ENCODE measurements at regions not wholly inside any gene's neighbourhood (a gene's known extent, or its start where the extent isn't known, plus 50 kb on each side); places are given as distances from the start of the nearest gene placed in this dataset.

DNA sequence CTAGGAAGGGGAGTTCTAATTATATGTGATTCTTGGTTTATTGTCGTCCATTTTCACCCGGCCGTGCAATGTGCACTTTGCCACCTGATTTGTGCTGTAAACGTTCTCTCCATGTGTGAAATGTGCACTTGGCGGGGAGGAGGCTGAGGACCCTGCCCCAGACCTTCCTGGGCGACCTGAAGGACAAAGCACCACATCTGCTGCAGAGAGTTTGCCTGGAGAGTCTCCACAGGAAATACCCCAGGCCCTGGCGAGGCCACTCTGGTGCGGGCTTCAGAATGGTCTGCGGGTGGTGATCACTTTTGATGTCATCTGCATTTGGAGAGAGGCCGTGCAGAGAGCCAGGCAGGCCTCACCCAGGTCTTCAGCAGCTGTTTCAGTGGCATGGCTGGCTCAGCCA lies 224.7 kb downstream of the BRD1 start (continued):
- TF ChIP-seq YY1 (IDR thresholded peaks at IDR 0.05; ENCODE audit: extremely low read depth, insufficient replicate concordance, low read depth, low read length) (no peak), JUND (IDR thresholded peaks at IDR 0.05) (no peak), POLR2AphosphoS5 (IDR thresholded peaks at IDR 0.05; ENCODE audit: low read depth, low read length) (no peak), SIN3A (IDR thresholded peaks at IDR 0.05; ENCODE audit: low read depth) (no peak)
- TF ChIP-seq, protein P1, sequence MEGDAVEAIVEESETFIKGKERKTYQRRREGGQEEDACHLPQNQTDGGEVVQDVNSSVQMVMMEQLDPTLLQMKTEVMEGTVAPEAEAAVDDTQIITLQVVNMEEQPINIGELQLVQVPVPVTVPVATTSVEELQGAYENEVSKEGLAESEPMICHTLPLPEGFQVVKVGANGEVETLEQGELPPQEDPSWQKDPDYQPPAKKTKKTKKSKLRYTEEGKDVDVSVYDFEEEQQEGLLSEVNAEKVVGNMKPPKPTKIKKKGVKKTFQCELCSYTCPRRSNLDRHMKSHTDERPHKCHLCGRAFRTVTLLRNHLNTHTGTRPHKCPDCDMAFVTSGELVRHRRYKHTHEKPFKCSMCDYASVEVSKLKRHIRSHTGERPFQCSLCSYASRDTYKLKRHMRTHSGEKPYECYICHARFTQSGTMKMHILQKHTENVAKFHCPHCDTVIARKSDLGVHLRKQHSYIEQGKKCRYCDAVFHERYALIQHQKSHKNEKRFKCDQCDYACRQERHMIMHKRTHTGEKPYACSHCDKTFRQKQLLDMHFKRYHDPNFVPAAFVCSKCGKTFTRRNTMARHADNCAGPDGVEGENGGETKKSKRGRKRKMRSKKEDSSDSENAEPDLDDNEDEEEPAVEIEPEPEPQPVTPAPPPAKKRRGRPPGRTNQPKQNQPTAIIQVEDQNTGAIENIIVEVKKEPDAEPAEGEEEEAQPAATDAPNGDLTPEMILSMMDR (IDR thresholded peaks at IDR 0.05 in 2 of 3, conservative IDR thresholded peaks at IDR 0.05 in 1 of 3; ENCODE audit: borderline replicate concordance in 1 of 3, insufficient read depth in 1 of 3, low read depth in 2 of 3, low read length in 2 of 3): no peak

DNA sequence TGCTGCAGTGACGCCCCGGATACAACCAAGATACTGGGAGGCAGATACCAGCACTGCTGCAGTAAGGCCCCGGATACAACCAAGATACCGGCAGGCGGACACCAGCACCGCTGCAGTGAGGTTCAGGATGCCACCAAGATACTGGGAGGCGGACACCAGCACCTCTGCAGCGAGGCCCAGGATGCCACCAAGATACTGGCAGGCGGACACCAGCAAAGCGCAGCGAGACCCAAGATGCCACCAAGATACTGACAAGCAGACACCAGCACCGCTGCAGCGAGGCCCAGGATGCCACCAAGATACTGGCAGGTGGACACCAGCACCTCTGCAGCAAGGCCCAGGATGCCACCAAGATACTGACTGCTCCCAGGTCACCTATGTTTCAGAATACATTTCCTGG lies 225.2 kb downstream of the BRD1 start:
- Histone ChIP-seq H3K4me3 (replicated peaks in 1 of 2; ENCODE audit: low read depth in 1 of 2, low read length in 2 of 2) (no peak overlapping the region), H3K36me3 (ENCODE audit: control insufficient read depth in 1 of 2, insufficient read depth in 2 of 2, low read length in 2 of 2) (0 out of 4 replicates have a peak, but pooled peaks cover 0 to 4% of the 10 kb centered on the region in 2 experiments), H3K9me2 (ENCODE audit: insufficient read depth) (no peaks in the 10 kb centered on the region), H3K4me2 (ENCODE audit: low read length) (no peak overlapping the region), H4K20me1 (ENCODE audit: insufficient read depth) (no peaks in the 10 kb centered on the region), H3K4me1 (ENCODE audit: control insufficient read depth in 1 of 2, insufficient read depth in 2 of 2, low read length in 2 of 2) (no peaks in the 10 kb centered on the region), H3K27ac (ENCODE audit: low read depth, low read length) (no peak overlapping the region), H2AFZ (ENCODE audit: low read depth, low read length, poor library complexity, severe bottlenecking) (no peak overlapping the region), H3K79me2 (ENCODE audit: insufficient read depth, low read length) (peaks cover 78% of the 10 kb centered on the region), H3K9ac (ENCODE audit: low read length) (no peak overlapping the region), H3K27me3 (ENCODE audit: insufficient read depth, low read length) (no peaks in the 10 kb centered on the region), H3K9me3 (ENCODE audit: control insufficient read depth in 1 of 2, insufficient read depth in 1 of 2, low read depth in 1 of 2, low read length in 2 of 2) (no peaks in the 10 kb centered on the region)
- ATAC-seq (no peak), DNase-seq (ENCODE audit: low read depth, low spot score) (no peak)
- ChIA-PET CTCF (no interaction called here), POLR2A (no interaction called here), RAD21 (ENCODE audit: low non-redundant PET in 1 of 2, low total read pairs in 2 of 2, uncharacterized antibody in 2 of 2, unreplicated experiment in 2 of 2) (no interaction called here)
- no TSS peak for BruUV-seq (replicated peaks)
- intact Hi-C loops (cut with micrococcal nuclease): no loop called here
- TF ChIP-seq, protein P2, sequence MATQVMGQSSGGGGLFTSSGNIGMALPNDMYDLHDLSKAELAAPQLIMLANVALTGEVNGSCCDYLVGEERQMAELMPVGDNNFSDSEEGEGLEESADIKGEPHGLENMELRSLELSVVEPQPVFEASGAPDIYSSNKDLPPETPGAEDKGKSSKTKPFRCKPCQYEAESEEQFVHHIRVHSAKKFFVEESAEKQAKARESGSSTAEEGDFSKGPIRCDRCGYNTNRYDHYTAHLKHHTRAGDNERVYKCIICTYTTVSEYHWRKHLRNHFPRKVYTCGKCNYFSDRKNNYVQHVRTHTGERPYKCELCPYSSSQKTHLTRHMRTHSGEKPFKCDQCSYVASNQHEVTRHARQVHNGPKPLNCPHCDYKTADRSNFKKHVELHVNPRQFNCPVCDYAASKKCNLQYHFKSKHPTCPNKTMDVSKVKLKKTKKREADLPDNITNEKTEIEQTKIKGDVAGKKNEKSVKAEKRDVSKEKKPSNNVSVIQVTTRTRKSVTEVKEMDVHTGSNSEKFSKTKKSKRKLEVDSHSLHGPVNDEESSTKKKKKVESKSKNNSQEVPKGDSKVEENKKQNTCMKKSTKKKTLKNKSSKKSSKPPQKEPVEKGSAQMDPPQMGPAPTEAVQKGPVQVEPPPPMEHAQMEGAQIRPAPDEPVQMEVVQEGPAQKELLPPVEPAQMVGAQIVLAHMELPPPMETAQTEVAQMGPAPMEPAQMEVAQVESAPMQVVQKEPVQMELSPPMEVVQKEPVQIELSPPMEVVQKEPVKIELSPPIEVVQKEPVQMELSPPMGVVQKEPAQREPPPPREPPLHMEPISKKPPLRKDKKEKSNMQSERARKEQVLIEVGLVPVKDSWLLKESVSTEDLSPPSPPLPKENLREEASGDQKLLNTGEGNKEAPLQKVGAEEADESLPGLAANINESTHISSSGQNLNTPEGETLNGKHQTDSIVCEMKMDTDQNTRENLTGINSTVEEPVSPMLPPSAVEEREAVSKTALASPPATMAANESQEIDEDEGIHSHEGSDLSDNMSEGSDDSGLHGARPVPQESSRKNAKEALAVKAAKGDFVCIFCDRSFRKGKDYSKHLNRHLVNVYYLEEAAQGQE (IDR thresholded peaks at IDR 0.05; ENCODE audit: low read depth): no peak
- TF ChIP-seq RAD21 (IDR thresholded peaks at IDR 0.05; ENCODE audit: low read depth) (no peak), YY1 (IDR thresholded peaks at IDR 0.05; ENCODE audit: extremely low read depth, insufficient replicate concordance, low read depth, low read length) (no peak), POLR2A (IDR thresholded peaks at IDR 0.05; ENCODE audit: borderline replicate concordance, extremely low read depth, insufficient read depth, insufficient read length) (no peak), EZH2phosphoT487 (IDR thresholded peaks at IDR 0.05; ENCODE audit: borderline replicate concordance) (no peak), SRF (IDR thresholded peaks at IDR 0.05; ENCODE audit: low read depth) (no peak), POLR2AphosphoS5 (IDR thresholded peaks at IDR 0.05; ENCODE audit: low read depth, low read length) (no peak), CEBPB (IDR thresholded peaks at IDR 0.05; ENCODE audit: low read depth) (no peak), FOSL1 (IDR thresholded peaks at IDR 0.05; ENCODE audit: low read depth) (no peak)
- TF ChIP-seq, protein P3, sequence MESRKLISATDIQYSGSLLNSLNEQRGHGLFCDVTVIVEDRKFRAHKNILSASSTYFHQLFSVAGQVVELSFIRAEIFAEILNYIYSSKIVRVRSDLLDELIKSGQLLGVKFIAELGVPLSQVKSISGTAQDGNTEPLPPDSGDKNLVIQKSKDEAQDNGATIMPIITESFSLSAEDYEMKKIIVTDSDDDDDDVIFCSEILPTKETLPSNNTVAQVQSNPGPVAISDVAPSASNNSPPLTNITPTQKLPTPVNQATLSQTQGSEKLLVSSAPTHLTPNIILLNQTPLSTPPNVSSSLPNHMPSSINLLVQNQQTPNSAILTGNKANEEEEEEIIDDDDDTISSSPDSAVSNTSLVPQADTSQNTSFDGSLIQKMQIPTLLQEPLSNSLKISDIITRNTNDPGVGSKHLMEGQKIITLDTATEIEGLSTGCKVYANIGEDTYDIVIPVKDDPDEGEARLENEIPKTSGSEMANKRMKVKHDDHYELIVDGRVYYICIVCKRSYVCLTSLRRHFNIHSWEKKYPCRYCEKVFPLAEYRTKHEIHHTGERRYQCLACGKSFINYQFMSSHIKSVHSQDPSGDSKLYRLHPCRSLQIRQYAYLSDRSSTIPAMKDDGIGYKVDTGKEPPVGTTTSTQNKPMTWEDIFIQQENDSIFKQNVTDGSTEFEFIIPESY (IDR thresholded peaks at IDR 0.05; ENCODE audit: extremely low read depth, insufficient replicate concordance, low read length): no peak
- TF ChIP-seq, protein P4, sequence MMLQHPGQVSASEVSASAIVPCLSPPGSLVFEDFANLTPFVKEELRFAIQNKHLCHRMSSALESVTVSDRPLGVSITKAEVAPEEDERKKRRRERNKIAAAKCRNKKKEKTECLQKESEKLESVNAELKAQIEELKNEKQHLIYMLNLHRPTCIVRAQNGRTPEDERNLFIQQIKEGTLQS (IDR thresholded peaks at IDR 0.05): no peak
- TF ChIP-seq, protein P1 (IDR thresholded peaks at IDR 0.05 in 2 of 3, conservative IDR thresholded peaks at IDR 0.05 in 1 of 3; ENCODE audit: borderline replicate concordance in 1 of 3, insufficient read depth in 1 of 3, low read depth in 2 of 3, low read length in 2 of 3): no peak
